ACC112 (cell line): ENCODE measurements at regions not wholly inside any gene's neighbourhood (a gene's known extent, or its start where the extent isn't known, plus 50 kb on each side); places are given as distances from the start of the nearest gene placed in this dataset.

Source experiments
- H2AFZ ChIP-seq: fragments of 200-600 bp; sonication (generic); one replicate; pipeline ENCODE4 v1.6.0; 2017; ENCODE audit warnings: antibody characterized with exemption, low read length; ENCODE audit not compliant: unreplicated experiment
- H3K27ac ChIP-seq: fragments of 200-600 bp; sonication (generic); 2 replicates; pipeline ENCODE4 v1.5.1; 2014; ENCODE audit warnings: low read depth, mild to moderate bottlenecking, antibody characterized with exemption, low read length, moderate library complexity
- H3K27me3 ChIP-seq: fragments of 200-600 bp; sonication (generic); 2 replicates; pipeline ENCODE4 v1.6.1; 2014; ENCODE audit warnings: mild to moderate bottlenecking, antibody characterized with exemption, low read length, moderate library complexity, mixed read lengths; ENCODE audit not compliant: insufficient read depth
- H3K36me3 ChIP-seq: fragments of 200-600 bp; sonication (generic); 2 replicates; pipeline ENCODE4 v1.6.1; 2016; ENCODE audit warnings: mild to moderate bottlenecking, antibody characterized with exemption, low read length, moderate library complexity, mixed read lengths; ENCODE audit not compliant: insufficient read depth
- H3K4me1 ChIP-seq: fragments of 200-600 bp; sonication (generic); one replicate; pipeline ENCODE4 v1.6.1; 2016; ENCODE audit warnings: low read length, mixed read lengths; ENCODE audit not compliant: insufficient read depth, unreplicated experiment, control insufficient read depth
- H3K4me3 ChIP-seq: fragments of 200-600 bp; sonication (generic); 2 replicates; pipeline ENCODE4 v1.5.1; 2014; ENCODE audit warnings: mild to moderate bottlenecking, low read depth, low read length
- H3K79me2 ChIP-seq: fragments of 200-600 bp; sonication (generic); one replicate; pipeline ENCODE4 v1.6.0; 2016; ENCODE audit warnings: low read length; ENCODE audit not compliant: control insufficient read depth, unreplicated experiment, insufficient read depth

DNA sequence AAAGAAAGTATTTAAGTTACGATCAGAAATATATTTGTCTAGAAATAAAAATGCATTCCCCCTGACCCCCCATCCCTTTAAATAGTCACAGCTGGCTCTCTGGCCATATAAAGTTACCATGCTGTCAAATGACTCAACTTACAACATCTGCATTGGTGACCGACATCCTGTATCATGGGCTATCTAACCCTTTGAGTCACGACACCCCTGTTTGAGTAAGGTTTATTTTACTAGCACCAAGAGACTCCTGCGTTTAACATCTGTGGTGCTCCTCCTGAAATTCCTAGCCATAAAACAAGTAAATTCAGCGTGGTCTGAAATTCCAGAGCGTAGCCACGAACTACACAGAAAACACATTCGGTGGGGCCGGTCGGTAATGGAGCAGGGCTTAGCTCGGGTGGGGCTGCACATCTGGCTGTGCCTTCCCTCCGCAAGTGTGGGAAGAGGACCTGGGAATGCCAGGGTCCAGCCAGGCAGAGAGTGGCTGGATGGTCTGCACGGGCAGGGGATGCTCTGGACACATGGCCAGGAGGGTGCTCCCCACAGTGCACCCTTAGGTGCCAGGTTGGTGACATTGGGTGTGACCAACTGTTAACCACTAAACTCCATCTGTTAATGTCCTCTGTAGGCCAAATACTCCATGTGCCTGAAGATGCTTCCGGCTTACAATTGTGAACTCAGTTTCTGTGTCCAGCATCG is 53.0 kb upstream of the CLDN14 start:
- H3K27me3 ChIP-seq: peaks cover 37% of the 10 kb centered on the region
- no peak overlapping the region for H2AFZ ChIP-seq
- no peak overlapping the region for H3K4me3 ChIP-seq
- H3K36me3 ChIP-seq: no peaks in the 10 kb centered on the region
- no peak overlapping the region for H3K27ac ChIP-seq
- no peaks in the 10 kb centered on the region for H3K4me1 ChIP-seq
- H3K79me2 ChIP-seq: no peaks in the 10 kb centered on the region

DNA sequence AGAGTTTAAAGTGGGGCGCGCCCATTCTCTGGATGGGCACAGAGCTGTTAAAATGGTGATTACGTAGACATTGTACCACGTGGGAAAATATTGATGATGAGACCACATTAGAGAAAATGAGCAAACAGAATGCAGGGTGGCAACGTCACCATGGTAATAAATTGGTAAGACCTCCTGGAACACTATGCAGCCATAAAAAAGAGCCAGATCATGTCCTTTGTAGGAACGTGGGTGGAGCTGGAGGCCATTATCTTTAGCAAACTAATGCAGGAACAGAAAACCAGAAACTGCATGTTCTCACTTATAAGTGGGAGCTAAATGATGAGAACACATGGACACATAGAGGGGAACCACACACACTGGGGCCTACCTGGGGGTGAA is 53.5 kb upstream of the CLDN14 start:
- H3K79me2 ChIP-seq: no peaks in the 10 kb centered on the region
- H3K4me3 ChIP-seq: no peak overlapping the region
- H3K27me3 ChIP-seq: peaks cover 33% of the 10 kb centered on the region
- no peak overlapping the region for H3K27ac ChIP-seq
- no peak overlapping the region for H2AFZ ChIP-seq
- H3K4me1 ChIP-seq: no peaks in the 10 kb centered on the region
- no peaks in the 10 kb centered on the region for H3K36me3 ChIP-seq

DNA sequence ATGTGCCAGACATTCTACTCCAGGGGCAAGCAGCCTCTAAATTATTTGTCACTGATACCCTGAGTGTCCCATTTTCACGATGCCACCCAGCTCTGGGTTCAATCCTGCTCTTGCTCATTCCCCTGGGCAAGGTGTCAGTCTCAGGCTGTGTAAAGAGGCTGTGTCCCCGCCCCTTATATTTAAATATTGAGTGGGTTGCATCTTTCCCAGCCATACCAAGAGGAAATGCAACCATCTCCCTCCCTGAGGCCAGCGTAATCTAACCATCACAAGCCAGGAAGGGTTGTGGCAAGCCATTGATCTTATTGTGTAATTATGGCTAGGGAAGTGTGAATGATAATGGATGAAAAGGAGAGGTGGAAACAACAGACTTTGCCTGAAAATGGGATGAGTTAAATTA is 54.7 kb upstream of the CLDN14 start:
- Histone ChIP-seq H3K27ac (no peak overlapping the region), H3K36me3 (no peaks in the 10 kb centered on the region), H3K27me3 (peaks cover 26% of the 10 kb centered on the region), H3K4me1 (no peaks in the 10 kb centered on the region), H2AFZ (no peak overlapping the region), H3K4me3 (no peak overlapping the region), H3K79me2 (no peaks in the 10 kb centered on the region)

DNA sequence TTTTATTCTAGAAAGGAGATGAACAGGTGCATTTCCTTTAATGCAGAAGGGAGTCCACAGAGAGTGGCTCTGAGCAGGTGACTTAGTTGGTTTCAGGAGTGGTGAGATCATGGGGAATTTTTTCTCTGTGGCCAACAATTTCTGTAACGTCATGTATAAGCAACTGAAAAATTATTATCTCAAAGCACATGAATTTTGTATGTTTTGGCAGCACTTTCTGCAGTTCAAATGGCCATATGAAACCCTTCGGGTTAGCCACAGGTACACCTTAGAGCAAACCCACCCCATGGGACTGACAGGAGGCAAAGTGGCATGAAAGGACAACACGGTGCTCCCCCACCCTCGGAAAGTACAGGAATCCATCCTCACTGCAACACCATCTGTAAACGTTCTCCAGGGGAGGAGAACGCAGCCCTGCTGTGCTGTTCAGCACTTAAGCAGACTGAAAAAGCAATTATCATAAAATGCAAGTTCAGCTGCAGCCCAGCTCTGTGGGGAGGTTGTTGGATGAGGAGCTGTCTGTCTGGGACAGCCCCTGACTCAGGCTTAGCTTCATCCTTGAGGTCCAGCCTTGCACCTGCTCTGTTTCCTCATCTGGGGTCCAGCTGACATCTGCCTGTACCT is 55.8 kb upstream of the CLDN14 start:
- no peaks in the 10 kb centered on the region for H3K4me1 ChIP-seq
- H2AFZ ChIP-seq: no peak overlapping the region
- no peak overlapping the region for H3K27ac ChIP-seq
- H3K79me2 ChIP-seq: no peaks in the 10 kb centered on the region
- peaks cover 27% of the 10 kb centered on the region for H3K27me3 ChIP-seq
- no peaks in the 10 kb centered on the region for H3K36me3 ChIP-seq
- H3K4me3 ChIP-seq: no peak overlapping the region

DNA sequence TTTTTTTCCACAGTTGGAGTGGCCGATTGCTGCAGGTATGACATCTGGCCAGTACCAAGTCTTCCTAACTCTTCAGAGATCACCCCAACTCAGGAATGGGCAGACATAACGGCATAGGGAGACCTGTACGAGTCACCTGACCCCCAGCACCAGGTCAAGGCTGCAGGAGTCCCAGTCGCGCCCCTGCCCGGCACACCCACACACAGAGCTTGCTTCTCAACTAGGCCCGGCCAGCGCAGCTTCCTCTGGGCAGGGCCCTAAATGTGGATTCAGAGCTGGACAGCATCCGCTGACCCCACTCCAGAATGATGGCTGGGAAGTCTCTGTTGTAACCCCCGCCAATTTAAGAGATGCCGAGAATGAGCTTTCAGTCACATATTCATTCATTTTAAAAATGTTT is 58.8 kb upstream of the CLDN14 start:
- Histone ChIP-seq H3K79me2 (no peaks in the 10 kb centered on the region), H3K4me1 (no peaks in the 10 kb centered on the region), H2AFZ (no peak overlapping the region), H3K27ac (no peak overlapping the region), H3K27me3 (peaks cover 55% of the 10 kb centered on the region), H3K36me3 (no peaks in the 10 kb centered on the region), H3K4me3 (no peak overlapping the region)

DNA sequence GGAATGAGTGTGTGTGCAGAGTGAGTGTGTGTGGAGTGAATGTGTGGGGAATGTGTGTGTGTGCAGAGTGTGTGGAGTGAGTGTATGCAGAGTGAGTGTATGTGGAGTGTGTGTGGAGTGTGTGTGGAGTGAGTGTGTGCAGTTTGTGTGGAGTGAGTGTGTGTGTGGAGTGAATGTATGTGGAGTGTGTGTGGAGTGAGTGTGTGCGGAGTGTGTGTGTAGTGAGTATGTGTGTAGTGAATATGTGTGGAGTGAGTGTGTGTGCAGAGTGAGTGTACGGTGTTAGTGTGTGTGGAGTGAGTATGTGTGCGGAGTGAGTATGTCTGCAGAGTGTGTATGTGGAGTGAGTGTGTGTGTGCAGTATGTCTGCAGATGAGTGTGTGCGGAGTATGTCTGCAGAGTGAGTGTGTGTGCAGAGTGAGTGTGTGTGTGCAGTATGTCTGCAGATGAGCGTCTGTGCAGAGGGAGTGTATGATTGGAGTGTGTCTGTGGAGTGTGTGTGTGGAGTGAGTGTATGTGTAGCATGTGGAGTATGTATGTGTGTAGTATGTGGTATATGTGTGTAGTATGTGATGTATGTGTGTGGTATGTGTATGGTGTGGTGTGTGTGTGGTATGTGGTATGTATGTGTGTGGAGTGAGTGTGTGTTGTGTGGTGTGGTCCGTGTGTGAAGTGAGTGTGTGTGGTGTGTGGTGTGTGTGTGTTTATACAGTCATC is 59.7 kb upstream of the CLDN14 start:
- no peaks in the 10 kb centered on the region for H3K36me3 ChIP-seq
- H2AFZ ChIP-seq: no peak overlapping the region
- no peak overlapping the region for H3K27ac ChIP-seq
- H3K79me2 ChIP-seq: no peaks in the 10 kb centered on the region
- no peak overlapping the region for H3K4me3 ChIP-seq
- peaks cover 61% of the 10 kb centered on the region for H3K27me3 ChIP-seq
- no peaks in the 10 kb centered on the region for H3K4me1 ChIP-seq

DNA sequence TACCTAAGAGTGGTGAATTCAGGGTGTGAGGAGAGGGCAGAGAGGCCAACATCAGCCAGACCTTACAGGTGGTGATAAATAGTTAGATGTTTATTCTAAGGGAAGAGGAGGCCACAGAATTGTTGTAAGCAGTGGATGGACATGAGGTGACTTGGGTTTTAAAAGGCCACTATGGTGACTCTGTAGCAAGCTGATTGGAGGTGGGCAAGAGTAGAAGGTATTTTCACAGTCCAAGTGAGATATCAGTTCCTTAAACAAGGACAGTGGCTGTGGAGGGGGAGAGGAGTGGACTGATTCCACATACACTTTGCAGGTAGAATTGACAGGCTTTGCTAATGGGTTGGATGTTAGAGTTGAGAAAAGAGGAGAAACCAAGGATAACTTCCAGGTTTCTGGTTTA is 60.8 kb upstream of the CLDN14 start:
- no peak overlapping the region for H2AFZ ChIP-seq
- H3K79me2 ChIP-seq: no peaks in the 10 kb centered on the region
- no peak overlapping the region for H3K27ac ChIP-seq
- H3K4me1 ChIP-seq: no peaks in the 10 kb centered on the region
- no peaks in the 10 kb centered on the region for H3K36me3 ChIP-seq
- no peak overlapping the region for H3K4me3 ChIP-seq
- H3K27me3 ChIP-seq: peaks cover 66% of the 10 kb centered on the region

DNA sequence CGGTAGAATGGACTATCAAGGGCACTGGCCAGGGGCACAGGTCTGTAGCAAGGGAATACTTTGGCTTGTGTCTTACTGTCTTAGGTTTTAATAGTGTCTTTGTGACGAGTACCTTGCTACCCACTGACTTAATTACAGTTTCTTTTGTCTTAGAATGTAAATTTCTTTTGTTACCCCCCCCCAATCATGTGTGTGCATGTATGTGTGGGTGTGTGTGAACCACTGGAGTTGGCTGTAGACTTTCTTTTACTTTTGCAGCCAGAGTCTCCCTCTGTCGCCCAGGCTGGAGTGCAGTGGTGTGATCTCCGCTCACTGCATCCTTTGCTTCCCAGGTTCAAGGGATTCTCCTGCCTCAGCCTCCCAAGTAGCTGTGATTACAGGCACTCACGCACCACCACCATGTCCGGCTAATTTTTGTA is 61.8 kb upstream of the CLDN14 start:
- H3K27me3 ChIP-seq: peaks cover 67% of the 10 kb centered on the region
- H3K27ac ChIP-seq: no peak overlapping the region
- no peak overlapping the region for H3K4me3 ChIP-seq
- H2AFZ ChIP-seq: no peak overlapping the region
- H3K36me3 ChIP-seq: no peaks in the 10 kb centered on the region
- H3K4me1 ChIP-seq: no peaks in the 10 kb centered on the region
- no peaks in the 10 kb centered on the region for H3K79me2 ChIP-seq

DNA sequence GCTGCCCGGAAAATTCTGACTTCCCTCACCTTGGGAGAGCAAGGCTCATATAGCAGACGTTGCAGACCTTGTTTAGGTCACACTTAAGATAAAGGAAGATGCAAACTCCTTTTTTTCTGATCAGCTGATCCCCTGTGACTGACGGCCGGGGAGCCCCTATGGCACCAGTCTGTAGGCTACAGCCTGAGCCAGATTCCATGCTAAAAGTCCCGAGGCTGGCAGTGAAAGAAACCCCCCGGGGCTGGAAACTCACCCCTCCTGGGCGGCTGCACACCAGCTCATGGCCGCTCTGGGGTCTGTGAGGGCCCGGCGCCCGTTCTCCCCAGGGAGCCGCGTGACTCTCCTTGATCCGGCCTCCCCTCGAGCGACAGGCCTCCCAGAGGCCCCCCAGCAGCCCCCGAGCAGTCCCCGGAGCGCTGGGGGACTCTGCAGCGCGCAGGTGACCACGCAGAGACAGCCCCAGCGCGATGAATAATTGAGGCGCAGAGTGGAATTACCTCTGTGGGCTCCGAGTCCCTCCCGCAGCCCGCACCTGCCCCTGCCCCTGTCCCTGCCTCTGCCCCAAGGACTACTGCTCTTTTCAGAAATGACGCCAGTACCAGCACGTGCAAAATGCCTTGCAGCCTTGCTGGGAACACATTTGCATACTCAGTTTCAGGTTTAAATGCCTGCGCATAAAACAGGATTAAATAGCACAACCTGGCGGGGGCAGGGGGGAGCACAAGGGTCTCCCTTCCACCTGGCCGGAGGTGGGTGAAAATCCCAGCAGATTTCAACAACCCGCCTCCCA is 62.6 kb upstream of the CLDN14 start:
- Histone ChIP-seq H2AFZ (no peak overlapping the region), H3K4me3 (no peak overlapping the region), H3K36me3 (no peaks in the 10 kb centered on the region), H3K27ac (no peak overlapping the region), H3K4me1 (no peaks in the 10 kb centered on the region), H3K79me2 (no peaks in the 10 kb centered on the region), H3K27me3 (peaks cover 74% of the 10 kb centered on the region)

DNA sequence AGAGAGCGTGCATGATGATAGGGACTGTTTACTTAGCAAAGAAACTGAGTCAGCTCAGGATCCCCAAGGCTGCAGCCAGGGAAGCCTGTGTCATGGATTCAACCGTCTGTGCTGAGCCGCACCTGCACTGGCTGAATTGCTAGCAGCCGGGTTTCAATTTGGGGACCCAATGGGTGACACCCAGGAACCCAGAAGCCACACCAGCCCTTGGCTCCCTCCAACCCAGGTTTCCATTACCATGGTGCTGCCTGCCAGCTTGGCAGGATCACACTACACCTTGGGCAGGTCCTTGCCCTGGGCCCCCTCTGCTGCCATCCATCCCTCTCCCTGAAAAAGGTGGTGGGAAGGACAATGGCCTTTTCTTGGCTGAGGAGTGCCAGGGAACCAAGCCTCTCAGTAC is 64.0 kb upstream of the CLDN14 start:
- Histone ChIP-seq H3K79me2 (no peaks in the 10 kb centered on the region), H3K27me3 (peaks cover 79% of the 10 kb centered on the region), H3K4me3 (no peak overlapping the region), H2AFZ (no peak overlapping the region), H3K27ac (no peak overlapping the region), H3K36me3 (no peaks in the 10 kb centered on the region), H3K4me1 (no peaks in the 10 kb centered on the region)
